ENCODE measurements at regions not wholly inside any gene's neighbourhood (a gene's known extent, or its start where the extent isn't known, plus 50 kb on each side); places are given as distances from the start of the nearest gene placed in this dataset.

GRCh38 chrX:33735182-33735581, 396.9 kb downstream of the FAM47A start:
- no peak for TF ChIP-seq MLLT1 (IDR thresholded peaks at IDR 0.05)
- TF ChIP-seq CBX5 (IDR thresholded peaks at IDR 0.05; ENCODE audit: low read depth) = no peak
- no peak for TF ChIP-seq NBN (IDR thresholded peaks at IDR 0.05)
- no peak for TF ChIP-seq USF1 (IDR thresholded peaks at IDR 0.05; ENCODE audit: borderline replicate concordance, extremely low read length, insufficient read depth, low read depth, low read length)
- TF ChIP-seq CHD1 (IDR thresholded peaks at IDR 0.05; ENCODE audit: low read depth, low read length) = no peak
- no peak for TF ChIP-seq CREM (IDR thresholded peaks at IDR 0.05; ENCODE audit: low read depth)
- TF ChIP-seq HDAC6 (IDR thresholded peaks at IDR 0.05; ENCODE audit: unreplicated experiment) = no peak
- Histone ChIP-seq H3K4me3 (no peak overlapping the region), H3K4me2 (ENCODE audit: control insufficient read depth, insufficient read depth) (no peak overlapping the region), H3K36me3 (ENCODE audit: control insufficient read depth in 2 of 2, insufficient read depth in 2 of 2, low read length in 1 of 2) (no peaks in the 10 kb centered on the region), H2AFZ (ENCODE audit: control insufficient read depth, low read depth, low read length) (no peak overlapping the region), H3K27me3 (replicated peaks in 1 of 2; ENCODE audit: control insufficient read depth in 2 of 2, insufficient read depth in 2 of 2, low read length in 1 of 2) (no peaks in the 10 kb centered on the region), H3K9me3 (replicated peaks; ENCODE audit: control insufficient read depth, insufficient read depth, low read length) (no peaks in the 10 kb centered on the region), H3K27ac (ENCODE audit: control insufficient read depth, insufficient read depth) (no peak overlapping the region), H3K9ac (ENCODE audit: control insufficient read depth, insufficient read depth, low read length) (no peak overlapping the region), H3K79me2 (ENCODE audit: control insufficient read depth, insufficient read depth, low read length) (no peaks in the 10 kb centered on the region), H3K4me1 (ENCODE audit: control insufficient read depth, insufficient read depth, low read length) (no peaks in the 10 kb centered on the region), H4K20me1 (ENCODE audit: control insufficient read depth, insufficient read depth) (no peaks in the 10 kb centered on the region)
- BruUV-seq (replicated peaks) = no TSS peak
- in situ Hi-C loops (cut with MboI) = no loop called here
- intact Hi-C loops (cut with micrococcal nuclease; ENCODE audit: unreplicated experiment) = no loop called here
- POLR2A ChIA-PET = no interaction called here
- CTCF ChIA-PET = no interaction called here
- ATAC-seq = no peak
- SMC1A ChIA-PET (ENCODE audit: uncharacterized antibody, unreplicated experiment) = no interaction called here
- no peak for FAIRE-seq
- 0% methylated on average over 1 of the region's 1 CpG for WGBS (ENCODE audit: insufficient coverage, insufficient replicate concordance, low lambda C conversion rate, missing lambda C conversion rate)
- RAD21 ChIA-PET (ENCODE audit: unreplicated experiment) = no interaction called here
- DNase-seq (ENCODE audit: low read depth, low spot score) = no peak
